ENCODE measurements at regions not wholly inside any gene's neighbourhood (a gene's known extent, or its start where the extent isn't known, plus 50 kb on each side); places are given as distances from the start of the nearest gene placed in this dataset.
"Not testable (repeated sequence)": the region's sequence is repeated elsewhere in the genome, so short reads cannot be mapped to it uniquely, and the experiment has no call there.

DNA sequence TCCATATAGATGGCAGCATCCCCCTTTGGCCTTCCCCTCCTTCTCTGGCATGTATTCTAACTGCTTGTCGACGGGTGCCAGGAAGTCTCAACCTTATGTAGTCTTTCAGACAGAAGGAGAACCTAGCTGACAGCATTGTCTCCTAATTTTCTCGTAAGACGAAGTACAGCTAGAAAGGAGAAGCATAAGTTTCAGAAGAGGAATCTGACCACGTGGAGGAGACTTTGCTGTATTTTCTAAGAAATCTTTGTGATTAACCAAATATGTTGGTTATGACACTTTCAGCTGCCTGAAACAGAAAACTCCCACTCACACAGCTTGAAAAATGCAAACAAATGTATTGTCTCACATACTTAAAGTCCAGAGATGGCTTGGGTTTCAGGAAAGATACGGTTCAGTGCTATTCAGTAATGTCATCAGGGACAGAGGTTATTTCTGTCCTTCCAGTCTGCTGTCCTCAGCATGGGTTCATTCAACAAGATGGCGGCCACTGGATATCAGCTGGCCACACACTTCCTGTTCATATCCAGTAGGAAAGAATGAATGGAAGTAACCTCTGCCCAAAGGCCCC is 109.5 kb upstream of the ZNF648 start:
- Mint-ChIP-seq H3K36me3 (ENCODE audit: insufficient read depth) (no peaks in the 10 kb centered on the region), H3K9me3 (no peaks in the 10 kb centered on the region), H3K27me3 (ENCODE audit: low read depth) (no peaks in the 10 kb centered on the region), H3K4me3 (no peak overlapping the region), H3K4me1 (ENCODE audit: low read depth) (peaks cover 1% of the 10 kb centered on the region)
- no peak for ATAC-seq
- no peak for DNase-seq

DNA sequence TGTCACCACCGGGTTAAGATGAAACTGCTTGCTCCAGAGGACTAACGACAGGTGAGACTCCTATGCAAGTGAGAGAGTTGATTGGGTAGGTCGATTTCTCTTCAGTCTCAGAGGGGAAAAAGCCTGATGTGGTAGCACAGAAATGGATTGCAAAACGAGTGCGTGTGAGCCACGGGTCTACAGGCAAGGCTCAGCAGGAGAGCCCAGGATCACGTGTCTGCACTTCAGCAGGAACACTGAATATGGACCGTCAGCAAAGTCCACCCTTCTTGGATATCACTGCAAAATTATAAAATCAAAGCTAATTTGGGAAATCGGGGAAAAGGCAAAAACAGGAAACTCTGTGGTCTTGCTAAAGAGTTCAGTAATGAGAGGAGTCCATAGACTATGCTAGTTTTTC is 107.7 kb upstream of the ZNF648 start:
- ATAC-seq (no peak), DNase-seq (no peak)
- H3K36me3 Mint-ChIP-seq (ENCODE audit: insufficient read depth): no peaks in the 10 kb centered on the region
- H3K27me3 Mint-ChIP-seq (ENCODE audit: low read depth): peaks cover 3% of the 10 kb centered on the region
- H3K4me1 Mint-ChIP-seq (ENCODE audit: low read depth): peaks cover 1% of the 10 kb centered on the region
- no peaks in the 10 kb centered on the region for H3K9me3 Mint-ChIP-seq
- no peak overlapping the region for H3K4me3 Mint-ChIP-seq

DNA sequence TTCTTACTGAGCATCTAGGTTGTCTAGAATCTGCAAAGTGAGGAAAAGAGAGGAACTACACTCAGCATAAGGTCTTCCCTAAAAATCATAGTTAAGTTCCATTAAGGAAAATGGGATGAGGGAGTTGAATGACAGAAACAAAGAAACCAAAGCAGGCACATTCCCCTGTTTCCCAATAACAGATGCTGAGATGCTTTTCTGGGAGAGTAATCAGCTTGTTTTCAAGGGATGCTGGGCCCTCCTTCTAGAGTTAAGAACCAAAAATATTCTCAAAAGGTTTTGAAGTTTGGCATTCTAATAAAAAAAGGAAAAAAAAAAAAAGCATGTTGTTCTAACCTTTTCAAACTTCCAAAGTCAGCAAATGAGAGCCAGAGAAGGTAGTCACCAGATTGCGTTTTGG is 105.2 kb upstream of the ZNF648 start:
- H3K9me3 Mint-ChIP-seq: no peaks in the 10 kb centered on the region
- no peaks in the 10 kb centered on the region for H3K36me3 Mint-ChIP-seq (ENCODE audit: insufficient read depth)
- H3K4me3 Mint-ChIP-seq: no peak overlapping the region
- no peak for ATAC-seq
- peaks cover 3% of the 10 kb centered on the region for H3K27me3 Mint-ChIP-seq (ENCODE audit: low read depth)
- H3K4me1 Mint-ChIP-seq (ENCODE audit: low read depth): peaks cover 1% of the 10 kb centered on the region
- no peak for DNase-seq

DNA sequence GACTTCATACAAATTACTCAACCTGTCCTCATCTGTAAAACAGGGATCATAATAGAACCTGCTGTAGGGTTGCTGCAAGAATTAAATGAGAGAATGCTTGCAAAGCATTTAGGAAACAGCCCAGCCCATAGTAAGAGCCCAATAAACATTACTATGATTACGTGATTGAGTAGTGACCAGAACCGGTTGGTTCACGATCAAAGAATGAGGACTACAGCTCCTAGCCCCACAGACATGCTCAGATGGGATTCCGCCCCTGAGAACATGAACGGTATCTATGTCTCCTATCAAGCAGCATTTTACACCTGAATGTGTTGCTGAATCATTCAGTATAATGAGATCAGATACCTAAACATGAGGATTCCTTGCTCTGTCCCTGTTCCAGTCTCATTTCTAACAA is 104.8 kb upstream of the ZNF648 start:
- DNase-seq (no peak), ATAC-seq (no peak)
- Mint-ChIP-seq H3K4me1 (ENCODE audit: low read depth) (peaks cover 1% of the 10 kb centered on the region), H3K27me3 (ENCODE audit: low read depth) (peaks cover 3% of the 10 kb centered on the region), H3K9me3 (no peaks in the 10 kb centered on the region), H3K4me3 (no peak overlapping the region), H3K36me3 (ENCODE audit: insufficient read depth) (no peaks in the 10 kb centered on the region)

DNA sequence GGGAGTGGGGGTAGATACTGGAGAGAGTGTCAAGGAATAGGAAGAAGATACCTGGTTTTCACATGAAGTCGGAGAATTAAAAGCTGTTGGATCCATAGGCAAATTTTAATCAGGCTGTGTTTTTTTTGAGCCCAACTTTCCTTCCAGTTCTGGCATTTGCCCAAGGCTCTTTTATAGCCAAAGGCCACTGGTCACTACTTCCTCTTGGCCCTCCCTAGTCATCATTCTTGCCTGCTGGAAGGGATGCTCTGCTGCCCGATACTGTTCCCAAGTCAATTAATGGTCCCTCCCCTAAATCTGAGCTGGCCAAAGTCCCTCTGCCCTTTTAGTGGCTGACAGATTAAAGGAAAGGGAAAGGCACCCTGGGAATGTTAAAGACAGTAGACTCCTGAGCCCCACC is 102.8 kb upstream of the ZNF648 start:
- Mint-ChIP-seq H3K27me3 (ENCODE audit: low read depth) (peaks cover 3% of the 10 kb centered on the region), H3K36me3 (ENCODE audit: insufficient read depth) (no peaks in the 10 kb centered on the region), H3K4me3 (no peak overlapping the region), H3K4me1 (ENCODE audit: low read depth) (no peaks in the 10 kb centered on the region), H3K9me3 (peaks cover 6% of the 10 kb centered on the region)
- ATAC-seq (no peak), DNase-seq (no peak)

DNA sequence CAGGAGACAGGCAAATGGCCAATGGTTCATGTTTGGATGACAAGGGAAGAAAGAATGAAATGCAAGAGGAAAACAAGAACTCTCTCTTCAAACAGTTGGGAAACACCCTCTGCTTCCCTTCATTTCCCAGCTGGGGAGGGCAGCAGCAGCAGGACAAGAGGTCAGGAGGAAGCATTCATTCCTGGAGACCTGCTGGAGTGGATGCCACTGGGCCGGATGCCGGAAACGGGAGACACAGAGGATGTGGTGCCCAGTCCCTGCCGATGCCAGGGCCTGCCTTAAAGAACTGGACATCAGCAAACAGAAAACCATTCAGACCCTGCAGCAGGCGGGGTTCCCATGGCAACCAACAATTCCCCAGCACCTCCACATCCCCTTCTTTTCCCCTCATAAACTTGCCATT is 102.3 kb upstream of the ZNF648 start:
- Mint-ChIP-seq H3K4me3 (no peak overlapping the region), H3K27me3 (ENCODE audit: low read depth) (peaks cover 3% of the 10 kb centered on the region), H3K4me1 (ENCODE audit: low read depth) (no peaks in the 10 kb centered on the region), H3K36me3 (ENCODE audit: insufficient read depth) (no peaks in the 10 kb centered on the region), H3K9me3 (peaks cover 8% of the 10 kb centered on the region)
- no peak for DNase-seq
- no peak for ATAC-seq

DNA sequence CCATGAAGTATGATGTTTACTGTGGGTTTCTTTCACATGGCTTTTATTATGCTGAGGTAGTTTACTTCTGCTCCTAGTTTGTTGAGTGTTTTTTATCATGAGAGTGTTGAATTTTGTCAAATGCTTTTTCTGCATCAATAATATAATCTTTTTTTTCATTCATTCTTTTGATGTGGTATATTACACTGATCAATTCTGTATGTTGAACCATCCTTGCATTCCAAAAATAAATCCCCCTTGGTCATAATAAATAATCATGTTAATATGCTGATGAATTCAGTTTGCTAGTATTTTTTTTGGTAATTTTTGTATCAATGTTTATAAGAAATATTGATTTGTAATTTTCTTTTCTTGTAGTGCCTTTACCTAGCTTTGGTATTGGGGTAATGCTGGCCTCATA is 97.9 kb upstream of the ZNF648 start:
- H3K4me3 Mint-ChIP-seq: no peak overlapping the region
- peaks cover 13% of the 10 kb centered on the region for H3K9me3 Mint-ChIP-seq
- no peaks in the 10 kb centered on the region for H3K36me3 Mint-ChIP-seq (ENCODE audit: insufficient read depth)
- H3K4me1 Mint-ChIP-seq (ENCODE audit: low read depth): no peaks in the 10 kb centered on the region
- peaks cover under 1% of the 10 kb centered on the region for H3K27me3 Mint-ChIP-seq (ENCODE audit: low read depth)
- DNase-seq (no peak), ATAC-seq (no peak)

DNA sequence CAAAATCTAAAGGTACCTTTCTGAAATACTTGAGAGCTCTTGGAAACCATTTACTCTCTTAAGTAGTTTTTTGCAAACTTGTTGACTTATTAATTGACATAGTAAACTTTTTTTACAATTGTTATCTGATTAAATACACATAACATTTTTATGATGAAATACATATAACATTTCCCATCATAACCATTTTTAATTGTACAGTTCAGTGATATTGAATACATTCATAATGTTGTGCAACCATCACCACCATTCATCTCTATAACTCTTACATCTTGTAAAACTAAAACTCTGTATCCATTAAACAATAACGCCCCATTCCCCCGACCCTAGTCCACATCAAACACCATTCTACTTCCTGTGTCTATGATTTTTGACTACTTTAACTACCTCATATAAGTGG is 95.7 kb upstream of the ZNF648 start:
- ATAC-seq (no peak), DNase-seq (no peak)
- H3K36me3 Mint-ChIP-seq (ENCODE audit: insufficient read depth): no peaks in the 10 kb centered on the region
- no peaks in the 10 kb centered on the region for H3K27me3 Mint-ChIP-seq (ENCODE audit: low read depth)
- peaks cover 13% of the 10 kb centered on the region for H3K9me3 Mint-ChIP-seq
- no peak overlapping the region for H3K4me3 Mint-ChIP-seq
- no peaks in the 10 kb centered on the region for H3K4me1 Mint-ChIP-seq (ENCODE audit: low read depth)

DNA sequence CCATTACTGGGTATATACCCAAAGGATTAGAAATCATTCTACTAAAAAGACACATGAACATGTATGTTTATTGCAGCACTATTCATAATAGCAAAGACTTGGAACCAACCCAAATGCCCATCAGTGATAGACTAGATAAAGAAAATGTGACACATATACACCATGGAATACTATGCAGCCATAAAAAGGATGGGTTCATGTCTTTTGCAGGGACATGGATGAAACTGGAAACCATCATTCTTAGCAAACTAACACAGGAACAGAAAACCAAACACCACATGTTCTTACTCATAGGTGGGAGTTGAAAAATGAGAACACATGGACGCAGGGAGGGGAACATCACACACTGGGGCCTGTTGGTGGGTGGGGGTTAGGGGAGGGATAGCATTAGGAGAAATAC is 92.9 kb upstream of the ZNF648 start:
- H3K9me3 Mint-ChIP-seq; H3K4me1 Mint-ChIP-seq (ENCODE audit: low read depth); DNase-seq; H3K27me3 Mint-ChIP-seq (ENCODE audit: low read depth); ATAC-seq; H3K36me3 Mint-ChIP-seq (ENCODE audit: insufficient read depth); H3K4me3 Mint-ChIP-seq: not testable (repeated sequence)

DNA sequence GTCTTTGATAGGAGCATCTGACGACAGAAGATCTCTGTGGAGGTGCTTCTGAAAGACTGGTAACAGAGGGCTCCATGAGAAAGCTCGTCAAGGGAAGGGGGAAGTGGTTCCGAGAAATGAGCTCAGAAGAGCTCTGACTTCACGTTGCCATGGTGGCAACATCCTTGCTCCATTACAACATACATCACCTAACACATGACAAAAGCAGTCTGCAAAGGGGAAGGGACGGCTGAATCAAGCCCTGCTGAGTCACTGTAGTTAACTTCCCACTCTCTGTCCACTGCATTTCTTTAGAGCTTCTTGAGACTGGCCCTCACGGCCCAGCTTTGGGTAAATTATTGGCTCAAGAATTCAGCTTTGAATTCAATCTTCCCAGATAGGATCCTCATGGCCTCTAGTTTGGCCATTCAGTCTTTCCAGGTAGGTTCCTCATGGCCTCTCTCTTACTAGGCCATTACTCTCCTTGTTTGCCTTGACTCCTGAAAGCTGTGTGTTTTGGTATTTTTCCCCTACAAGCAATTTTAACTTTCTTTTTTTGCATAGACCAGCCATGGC is 88.0 kb upstream of the ZNF648 start:
- ATAC-seq (no peak), DNase-seq (no peak)
- Mint-ChIP-seq H3K27me3 (ENCODE audit: low read depth) (no peaks in the 10 kb centered on the region), H3K9me3 (no peaks in the 10 kb centered on the region), H3K4me1 (ENCODE audit: low read depth) (peaks cover 4% of the 10 kb centered on the region), H3K36me3 (ENCODE audit: insufficient read depth) (no peaks in the 10 kb centered on the region), H3K4me3 (no peak overlapping the region)

DNA sequence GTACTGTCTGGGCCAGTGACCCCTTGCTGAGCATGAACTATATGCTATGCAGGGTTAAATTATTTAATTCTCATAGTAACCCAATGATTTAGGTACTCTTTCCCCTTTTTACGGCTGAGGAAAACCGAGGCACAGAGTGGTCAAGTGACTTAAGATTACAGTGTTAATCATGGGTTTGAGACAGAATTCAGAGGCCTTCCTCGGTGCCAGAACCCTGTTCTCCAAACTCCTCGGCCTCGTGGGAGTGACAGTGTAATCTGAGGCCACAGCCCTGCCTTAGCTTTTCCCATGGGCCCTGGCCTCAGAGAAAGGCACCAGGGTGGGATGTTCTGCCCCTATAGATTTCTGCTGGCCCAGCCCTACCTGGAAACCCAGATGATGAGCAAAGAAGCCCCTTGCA is 86.4 kb upstream of the ZNF648 start:
- no peaks in the 10 kb centered on the region for H3K27me3 Mint-ChIP-seq (ENCODE audit: low read depth)
- H3K4me3 Mint-ChIP-seq: no peak overlapping the region
- ATAC-seq: no peak
- no peak for DNase-seq
- no peaks in the 10 kb centered on the region for H3K9me3 Mint-ChIP-seq
- no peaks in the 10 kb centered on the region for H3K36me3 Mint-ChIP-seq (ENCODE audit: insufficient read depth)
- peaks cover 8% of the 10 kb centered on the region for H3K4me1 Mint-ChIP-seq (ENCODE audit: low read depth)

DNA sequence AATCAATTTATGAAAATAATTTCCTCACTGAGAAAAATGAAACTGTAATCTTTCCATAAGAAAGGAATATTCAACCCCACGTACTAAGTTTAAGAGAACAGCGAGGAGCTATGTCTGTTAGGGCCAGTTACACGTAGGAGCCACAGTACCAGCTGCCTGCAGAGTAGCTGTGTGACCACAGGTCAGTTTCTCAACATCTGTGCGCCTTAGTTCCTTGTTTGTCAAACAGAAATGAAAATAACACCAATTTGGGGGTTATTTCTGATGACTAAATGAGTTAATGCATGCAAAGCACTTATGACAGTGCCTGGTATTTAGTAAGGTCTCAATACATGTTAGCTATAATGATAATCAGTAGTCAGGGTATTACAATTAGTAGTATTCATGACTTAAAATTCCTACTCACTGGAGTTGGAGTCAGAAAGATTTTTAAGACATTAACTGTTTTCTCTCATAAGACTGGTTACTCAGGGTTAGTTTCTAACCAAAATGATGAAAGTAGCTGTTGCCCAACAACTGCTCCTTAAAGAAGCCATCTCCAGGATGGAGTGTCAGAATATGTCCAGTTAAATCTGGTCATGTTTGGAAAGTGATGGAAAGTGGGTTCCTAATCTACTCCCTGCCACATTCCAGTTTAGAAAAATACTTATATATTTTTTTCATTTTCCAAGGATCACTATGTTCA is 85.8 kb upstream of the ZNF648 start:
- Mint-ChIP-seq H3K27me3 (ENCODE audit: low read depth) (no peaks in the 10 kb centered on the region), H3K4me3 (no peak overlapping the region), H3K36me3 (ENCODE audit: insufficient read depth) (no peaks in the 10 kb centered on the region), H3K9me3 (no peaks in the 10 kb centered on the region), H3K4me1 (ENCODE audit: low read depth) (peaks cover 8% of the 10 kb centered on the region)
- no peak for ATAC-seq
- DNase-seq: no peak

DNA sequence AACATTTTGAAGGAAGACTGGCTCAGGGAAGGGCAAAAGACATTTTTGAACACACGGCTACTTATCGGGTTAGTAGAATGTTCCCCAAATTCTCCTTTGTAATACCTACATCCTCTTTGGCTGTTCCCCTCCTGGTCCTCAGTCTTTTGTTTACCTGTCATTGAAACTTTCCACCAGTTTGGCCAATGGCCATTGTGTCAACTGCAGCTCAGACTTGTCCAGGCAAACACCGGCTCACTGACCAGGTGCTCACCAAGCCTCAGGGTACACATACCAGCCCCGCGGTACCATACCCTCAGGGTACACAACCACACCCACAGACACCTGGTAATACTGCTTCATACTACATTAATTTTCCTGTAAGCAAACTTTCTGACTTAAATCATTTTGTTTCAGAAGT is 84.8 kb upstream of the ZNF648 start:
- no peaks in the 10 kb centered on the region for H3K27me3 Mint-ChIP-seq (ENCODE audit: low read depth)
- DNase-seq: no peak
- ATAC-seq: no peak
- H3K4me3 Mint-ChIP-seq: no peak overlapping the region
- no peaks in the 10 kb centered on the region for H3K36me3 Mint-ChIP-seq (ENCODE audit: insufficient read depth)
- peaks cover 8% of the 10 kb centered on the region for H3K4me1 Mint-ChIP-seq (ENCODE audit: low read depth)
- no peaks in the 10 kb centered on the region for H3K9me3 Mint-ChIP-seq

DNA sequence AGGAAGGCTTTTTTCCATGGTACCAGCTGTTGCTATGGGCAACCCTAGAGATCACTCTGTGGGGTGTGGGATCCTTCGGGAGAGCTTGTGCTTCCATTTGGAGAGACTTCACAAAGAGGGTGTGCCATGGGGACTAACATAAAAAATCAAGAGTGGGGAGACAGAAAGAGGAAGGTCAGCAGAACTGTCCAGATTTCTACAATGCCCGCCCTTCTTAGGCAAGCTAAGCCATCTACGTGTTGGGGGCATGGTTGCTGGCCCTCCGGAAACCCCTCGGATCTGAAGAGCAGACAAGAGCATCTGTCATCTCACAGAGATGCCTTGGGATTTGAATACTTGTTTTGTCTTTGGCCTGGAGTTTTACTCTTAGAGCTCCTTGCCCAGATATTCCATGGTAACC is 83.9 kb upstream of the ZNF648 start:
- Mint-ChIP-seq H3K4me1 (ENCODE audit: low read depth) (peaks cover 8% of the 10 kb centered on the region), H3K4me3 (no peak overlapping the region)

DNA sequence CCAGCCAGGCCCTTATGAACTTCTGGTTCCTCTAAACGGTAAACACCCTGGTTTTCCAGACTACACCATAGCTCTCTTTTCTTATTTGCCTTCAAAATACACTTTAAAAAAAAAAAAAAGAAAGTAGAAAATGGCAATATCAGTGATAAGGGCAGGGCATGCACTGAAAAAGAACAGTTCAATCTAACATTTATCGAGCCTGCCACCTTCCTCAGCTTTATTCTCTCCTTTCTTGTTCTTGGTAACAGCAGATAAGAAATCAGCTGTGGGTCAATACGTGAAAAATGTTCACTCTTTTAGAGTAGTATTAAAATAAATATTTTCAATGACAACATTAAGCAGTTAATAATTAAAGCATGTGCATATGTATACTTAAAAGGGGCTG is 83.1 kb upstream of the ZNF648 start:
- H3K4me3 Mint-ChIP-seq: no peak overlapping the region
- DNase-seq (no peak), ATAC-seq (no peak)
- H3K27me3 Mint-ChIP-seq (ENCODE audit: low read depth): peaks cover 3% of the 10 kb centered on the region
- H3K9me3 Mint-ChIP-seq: no peaks in the 10 kb centered on the region
- H3K4me1 Mint-ChIP-seq (ENCODE audit: low read depth): peaks cover 8% of the 10 kb centered on the region
- no peaks in the 10 kb centered on the region for H3K36me3 Mint-ChIP-seq (ENCODE audit: insufficient read depth)

More for the DNA sequence above, 83.9 kb upstream of the ZNF648 start:
- Mint-ChIP-seq H3K9me3 (no peaks in the 10 kb centered on the region), H3K36me3 (ENCODE audit: insufficient read depth) (no peaks in the 10 kb centered on the region), H3K27me3 (ENCODE audit: low read depth) (peaks cover 3% of the 10 kb centered on the region)
- no peak for ATAC-seq
- DNase-seq: no peak
